ENCODE measurements at regions not wholly inside any gene's neighbourhood (a gene's known extent, or its start where the extent isn't known, plus 50 kb on each side); places are given as distances from the start of the nearest gene placed in this dataset.

- TF ChIP-seq MYC (IDR thresholded peaks at IDR 0.05; ENCODE audit: low read depth, low read length) (no peak), POLR2A (IDR thresholded peaks at IDR 0.05; ENCODE audit: low read depth, low read length) (no peak), EZH2 (IDR thresholded peaks at IDR 0.05; ENCODE audit: borderline replicate concordance, low read depth, low read length, severe bottlenecking) (no peak), CTCF (IDR thresholded peaks at IDR 0.05; ENCODE audit: extremely low read depth in 1 of 2, insufficient read depth in 1 of 2, low read depth in 1 of 2, low read length in 2 of 2) (no peak), MAX (IDR thresholded peaks at IDR 0.05; ENCODE audit: insufficient read depth, insufficient read length) (no peak), POLR2AphosphoS5 (IDR thresholded peaks at IDR 0.05; ENCODE audit: insufficient read depth, low read depth, low read length) (no peak)
Observed at GRCh38 chr16:77548151-77548550, 113.3 kb upstream of the ADAMTS18 start.

All from endothelial cell of umbilical vein (primary cell).